ENCODE measurements at regions not wholly inside any gene's neighbourhood (a gene's known extent, or its start where the extent isn't known, plus 50 kb on each side); places are given as distances from the start of the nearest gene placed in this dataset.

GRCh38 chr13:22738357-22738756 is 442.4 kb upstream of the SGCG start:
- H3K27ac Mint-ChIP-seq = no peak overlapping the region
- DNase-seq = no peak
- H3K4me3 Mint-ChIP-seq = no peak overlapping the region
- H3K36me3 Mint-ChIP-seq (ENCODE audit: low read depth) = no peaks in the 10 kb centered on the region
- peaks cover 20% of the 10 kb centered on the region for H3K27me3 Mint-ChIP-seq
- H3K9me3 Mint-ChIP-seq = peaks cover 2% of the 10 kb centered on the region
- no peaks in the 10 kb centered on the region for H3K4me1 Mint-ChIP-seq (ENCODE audit: low read depth)

DNA sequence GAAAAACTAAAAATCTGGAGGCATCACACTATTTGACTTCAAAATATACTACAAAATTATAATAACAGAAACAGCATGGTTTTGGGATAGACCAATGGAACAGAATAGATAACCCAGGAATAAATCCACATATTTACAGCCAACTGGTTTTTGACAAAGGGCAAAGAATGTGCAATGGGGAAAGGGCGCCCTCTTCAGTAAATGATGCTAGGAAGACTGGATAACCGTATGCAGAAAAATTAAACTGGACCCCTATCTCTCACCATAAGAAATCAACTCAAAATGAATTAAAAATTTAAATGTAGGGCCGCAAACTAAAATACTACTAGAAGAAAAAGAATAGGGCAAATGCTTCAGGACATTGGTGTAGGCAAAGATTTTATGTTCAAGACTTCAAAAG is 440.5 kb upstream of the SGCG start:
- Mint-ChIP-seq H3K27ac (no peak overlapping the region), H3K4me1 (ENCODE audit: low read depth) (no peaks in the 10 kb centered on the region), H3K36me3 (ENCODE audit: low read depth) (no peaks in the 10 kb centered on the region), H3K9me3 (peaks cover 2% of the 10 kb centered on the region), H3K27me3 (peaks cover 10% of the 10 kb centered on the region), H3K4me3 (no peak overlapping the region)
- no peak for DNase-seq

DNA sequence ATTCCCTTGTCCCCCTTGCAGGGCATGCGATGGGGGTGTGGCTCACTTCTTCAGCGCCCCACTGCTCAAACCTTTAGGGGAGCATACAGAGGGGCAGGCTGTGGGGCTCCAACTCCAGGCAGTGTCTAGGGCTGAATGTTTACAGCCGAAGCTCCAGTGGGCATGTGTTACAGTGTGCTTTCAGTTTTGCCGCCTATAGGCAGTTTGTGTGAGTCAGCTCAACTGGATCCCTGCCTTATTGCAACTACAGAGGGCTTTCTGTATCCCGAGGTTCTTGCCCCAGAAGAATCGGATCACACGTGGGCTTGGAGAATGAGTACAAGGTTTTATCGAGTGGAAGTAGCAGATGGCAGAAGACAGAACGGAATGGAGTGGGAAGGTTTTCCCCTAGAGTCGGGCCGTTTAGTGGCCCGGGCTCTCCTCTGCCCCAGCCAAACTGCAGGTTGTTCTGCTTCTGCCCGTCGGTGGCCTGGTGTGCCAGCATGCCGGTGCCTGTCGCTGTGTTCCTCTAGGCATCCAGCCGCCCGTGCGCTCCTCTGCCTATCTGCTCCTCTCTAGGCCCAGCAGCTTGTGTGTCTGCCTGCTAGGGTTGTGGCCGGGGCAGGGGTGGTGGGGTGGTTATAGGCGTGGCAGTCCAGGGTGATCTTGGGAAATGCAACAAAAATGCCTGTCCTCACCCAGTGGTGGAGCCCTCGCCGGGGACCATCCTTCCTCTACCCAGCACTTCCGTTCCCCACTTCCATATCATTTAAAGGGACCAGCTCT is 435.9 kb upstream of the SGCG start:
- H3K9me3 Mint-ChIP-seq = peaks cover 2% of the 10 kb centered on the region
- no peaks in the 10 kb centered on the region for H3K36me3 Mint-ChIP-seq (ENCODE audit: low read depth)
- H3K4me3 Mint-ChIP-seq = no peak overlapping the region
- no peak for DNase-seq
- no peaks in the 10 kb centered on the region for H3K27me3 Mint-ChIP-seq
- no peak overlapping the region for H3K27ac Mint-ChIP-seq
- H3K4me1 Mint-ChIP-seq (ENCODE audit: low read depth) = no peaks in the 10 kb centered on the region

DNA sequence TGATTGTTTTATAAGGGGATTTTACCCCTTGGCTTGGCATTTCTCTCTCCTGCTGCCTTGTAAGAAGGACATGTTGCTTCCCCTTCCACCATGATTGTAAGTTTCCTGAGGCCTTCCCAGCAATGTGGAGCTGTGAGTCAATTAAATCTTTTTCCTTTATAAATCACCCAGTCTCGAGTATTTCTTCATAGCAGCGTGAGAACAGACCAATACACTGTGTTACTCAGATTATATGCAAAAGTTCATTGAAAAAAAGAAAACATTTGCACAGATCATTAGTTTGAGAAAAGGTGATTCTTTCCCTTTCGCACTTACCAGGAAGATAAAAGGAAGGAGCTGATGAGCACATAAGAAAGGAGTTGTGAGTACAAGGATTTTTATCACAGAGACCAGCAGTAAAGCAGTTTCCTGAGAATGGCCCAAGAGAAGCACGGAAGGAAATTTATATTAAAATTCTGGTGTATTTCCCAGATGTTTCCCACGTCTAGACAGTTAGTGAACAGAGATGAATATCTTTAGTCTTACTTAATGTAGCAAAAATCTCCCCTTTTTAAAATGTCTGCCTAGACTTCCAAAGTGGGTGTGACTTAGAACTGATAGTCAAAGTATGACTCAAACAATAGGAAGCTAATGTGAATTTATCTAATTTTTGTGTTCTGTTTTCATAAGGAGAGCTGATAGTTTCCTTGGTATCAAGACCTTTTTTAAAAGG is 431.8 kb upstream of the SGCG start:
- peaks cover 5% of the 10 kb centered on the region for H3K9me3 Mint-ChIP-seq
- H3K4me1 Mint-ChIP-seq (ENCODE audit: low read depth) = no peaks in the 10 kb centered on the region
- H3K4me3 Mint-ChIP-seq = no peak overlapping the region
- no peak for DNase-seq
- H3K27ac Mint-ChIP-seq = no peak overlapping the region
- no peaks in the 10 kb centered on the region for H3K27me3 Mint-ChIP-seq
- H3K36me3 Mint-ChIP-seq (ENCODE audit: low read depth) = no peaks in the 10 kb centered on the region

DNA sequence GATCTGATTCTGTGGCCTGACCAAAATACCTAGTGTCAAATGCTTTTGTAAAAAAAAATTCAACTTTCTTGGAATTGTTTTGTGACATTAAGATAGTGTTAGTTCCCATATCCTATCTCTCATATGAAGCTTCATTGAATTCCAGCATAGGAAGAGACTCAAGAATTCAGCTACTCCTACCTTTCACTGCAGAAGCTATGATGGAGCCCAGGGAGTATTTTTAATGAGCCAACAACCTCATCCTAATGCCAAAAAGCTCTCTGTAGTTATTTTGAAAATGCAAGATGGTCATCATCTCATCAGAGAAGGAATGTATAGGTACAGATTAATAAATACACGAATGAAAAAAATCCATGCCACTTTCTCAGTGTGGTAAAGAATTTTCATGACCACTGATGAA is 431.2 kb upstream of the SGCG start:
- H3K4me3 Mint-ChIP-seq = no peak overlapping the region
- no peaks in the 10 kb centered on the region for H3K4me1 Mint-ChIP-seq (ENCODE audit: low read depth)
- peaks cover 5% of the 10 kb centered on the region for H3K9me3 Mint-ChIP-seq
- DNase-seq = no peak
- H3K27me3 Mint-ChIP-seq = peaks cover 3% of the 10 kb centered on the region
- H3K36me3 Mint-ChIP-seq (ENCODE audit: low read depth) = no peaks in the 10 kb centered on the region
- no peak overlapping the region for H3K27ac Mint-ChIP-seq

DNA sequence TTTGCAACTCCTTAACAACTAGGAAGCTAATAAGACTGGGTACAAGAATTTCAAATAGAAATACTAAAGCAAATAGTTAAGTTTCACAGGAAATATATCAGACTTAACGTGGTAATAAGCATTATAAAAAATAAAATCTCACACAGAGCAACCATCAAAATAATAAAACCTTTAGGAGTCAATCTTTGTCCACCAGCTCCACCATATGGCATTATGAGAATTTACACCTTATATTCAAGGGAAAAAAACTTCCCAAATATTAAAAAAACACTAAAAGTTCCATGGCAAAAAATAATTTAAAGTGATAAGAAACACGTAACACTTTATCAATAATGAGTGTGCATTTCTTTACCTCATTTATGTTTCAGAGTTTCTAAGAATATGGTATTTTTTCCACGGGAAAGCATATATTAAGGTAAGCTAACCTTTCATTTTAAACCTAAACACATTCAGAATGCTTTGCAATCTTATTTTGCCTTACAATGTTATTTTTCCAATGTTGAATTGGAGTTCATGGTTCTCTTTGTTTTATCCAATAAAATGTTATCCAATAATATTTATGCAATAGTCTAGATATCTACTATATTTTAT is 423.2 kb upstream of the SGCG start:
- no peak for DNase-seq
- peaks cover 6% of the 10 kb centered on the region for H3K27me3 Mint-ChIP-seq
- peaks cover 5% of the 10 kb centered on the region for H3K9me3 Mint-ChIP-seq
- no peak overlapping the region for H3K4me3 Mint-ChIP-seq
- H3K36me3 Mint-ChIP-seq (ENCODE audit: low read depth) = no peaks in the 10 kb centered on the region
- no peak overlapping the region for H3K27ac Mint-ChIP-seq
- no peaks in the 10 kb centered on the region for H3K4me1 Mint-ChIP-seq (ENCODE audit: low read depth)

GRCh38 chr13:22758245-22758644 is 422.5 kb upstream of the SGCG start:
- H3K36me3 Mint-ChIP-seq (ENCODE audit: low read depth) = no peaks in the 10 kb centered on the region
- peaks cover 6% of the 10 kb centered on the region for H3K27me3 Mint-ChIP-seq
- peaks cover 5% of the 10 kb centered on the region for H3K9me3 Mint-ChIP-seq
- H3K4me1 Mint-ChIP-seq (ENCODE audit: low read depth) = no peaks in the 10 kb centered on the region
- DNase-seq = no peak
- no peak overlapping the region for H3K4me3 Mint-ChIP-seq
- no peak overlapping the region for H3K27ac Mint-ChIP-seq

- no peak for DNase-seq
- Mint-ChIP-seq H3K27me3 (peaks cover 3% of the 10 kb centered on the region), H3K36me3 (ENCODE audit: low read depth) (no peaks in the 10 kb centered on the region), H3K27ac (no peak overlapping the region), H3K4me3 (no peak overlapping the region), H3K4me1 (ENCODE audit: low read depth) (no peaks in the 10 kb centered on the region), H3K9me3 (no peaks in the 10 kb centered on the region)
Observed at GRCh38 chr13:22761709-22762108, 419.1 kb upstream of the SGCG start.

- Mint-ChIP-seq H3K36me3 (ENCODE audit: low read depth) (no peaks in the 10 kb centered on the region), H3K27me3 (no peaks in the 10 kb centered on the region), H3K4me1 (ENCODE audit: low read depth) (no peaks in the 10 kb centered on the region), H3K4me3 (no peak overlapping the region), H3K9me3 (no peaks in the 10 kb centered on the region), H3K27ac (no peak overlapping the region)
- DNase-seq = no peak
Observed at GRCh38 chr13:22765547-22765946, 415.2 kb upstream of the SGCG start.

GRCh38 chr13:22770891-22771290 is 409.9 kb upstream of the SGCG start:
- DNase-seq = no peak
- H3K27ac Mint-ChIP-seq = no peak overlapping the region
- no peak overlapping the region for H3K4me3 Mint-ChIP-seq
- H3K4me1 Mint-ChIP-seq (ENCODE audit: low read depth) = no peaks in the 10 kb centered on the region
- no peaks in the 10 kb centered on the region for H3K36me3 Mint-ChIP-seq (ENCODE audit: low read depth)
- H3K27me3 Mint-ChIP-seq = peaks cover 14% of the 10 kb centered on the region
- no peaks in the 10 kb centered on the region for H3K9me3 Mint-ChIP-seq

DNA sequence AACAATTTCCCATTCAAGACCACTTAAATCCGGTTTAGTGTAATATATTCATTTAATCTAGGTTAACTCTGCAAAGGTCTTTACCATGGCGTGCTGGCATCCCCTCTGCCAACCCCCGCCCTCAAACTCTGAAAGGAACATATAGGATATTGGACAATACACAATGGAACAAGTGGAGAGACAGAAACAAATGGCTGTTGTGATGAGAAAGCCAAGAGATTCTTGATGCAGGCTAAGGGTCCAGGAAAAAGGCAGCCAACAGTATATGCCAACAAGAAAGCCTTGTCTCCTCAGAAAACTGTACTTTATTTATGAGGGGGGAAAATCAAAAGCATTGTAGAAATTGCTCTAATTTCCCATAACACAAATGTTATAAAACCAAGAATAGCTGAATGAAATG is 407.3 kb upstream of the SGCG start:
- Mint-ChIP-seq H3K9me3 (no peaks in the 10 kb centered on the region), H3K36me3 (ENCODE audit: low read depth) (no peaks in the 10 kb centered on the region), H3K4me1 (ENCODE audit: low read depth) (no peaks in the 10 kb centered on the region), H3K4me3 (no peak overlapping the region), H3K27ac (no peak overlapping the region), H3K27me3 (peaks cover 14% of the 10 kb centered on the region)
- DNase-seq = no peak

- H3K4me1 Mint-ChIP-seq (ENCODE audit: low read depth) = no peaks in the 10 kb centered on the region
- H3K27me3 Mint-ChIP-seq = peaks cover 9% of the 10 kb centered on the region
- DNase-seq = no peak
- H3K4me3 Mint-ChIP-seq = no peak overlapping the region
- no peak overlapping the region for H3K27ac Mint-ChIP-seq
- H3K36me3 Mint-ChIP-seq (ENCODE audit: low read depth) = no peaks in the 10 kb centered on the region
- no peaks in the 10 kb centered on the region for H3K9me3 Mint-ChIP-seq
Observed at GRCh38 chr13:22776394-22777186, 404.2 kb upstream of the SGCG start.

DNA sequence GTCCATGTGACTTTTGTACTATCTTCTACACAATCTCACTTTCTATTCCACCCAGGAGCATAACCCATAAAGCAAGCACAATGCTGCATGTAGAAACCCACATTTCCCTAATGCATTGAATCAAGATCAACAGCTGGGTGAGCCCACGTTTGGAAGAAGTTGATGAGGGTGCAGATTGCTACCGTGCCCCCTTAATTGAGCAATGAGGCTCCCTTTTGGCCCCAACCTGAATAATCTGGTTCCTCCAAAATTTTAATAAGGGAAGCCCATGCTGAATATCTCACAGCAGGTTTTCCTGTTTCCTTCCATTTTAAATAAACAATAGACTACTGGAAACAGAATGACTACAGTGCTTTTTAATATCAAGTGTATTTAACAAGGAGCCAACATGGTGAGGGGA is 403.6 kb upstream of the SGCG start:
- H3K4me3 Mint-ChIP-seq = no peak overlapping the region
- no peaks in the 10 kb centered on the region for H3K9me3 Mint-ChIP-seq
- no peak overlapping the region for H3K27ac Mint-ChIP-seq
- no peak for DNase-seq
- peaks cover 9% of the 10 kb centered on the region for H3K27me3 Mint-ChIP-seq
- H3K36me3 Mint-ChIP-seq (ENCODE audit: low read depth) = no peaks in the 10 kb centered on the region
- no peaks in the 10 kb centered on the region for H3K4me1 Mint-ChIP-seq (ENCODE audit: low read depth)

- Mint-ChIP-seq H3K9me3 (no peaks in the 10 kb centered on the region), H3K4me3 (no peak overlapping the region), H3K27ac (no peak overlapping the region), H3K36me3 (ENCODE audit: low read depth) (no peaks in the 10 kb centered on the region), H3K4me1 (ENCODE audit: low read depth) (no peaks in the 10 kb centered on the region), H3K27me3 (no peaks in the 10 kb centered on the region)
- DNase-seq = no peak
Observed at GRCh38 chr13:22789027-22789593, 391.7 kb upstream of the SGCG start.
